Spleen (tissue), 11 donors: ENCODE measurements at regions not wholly inside any gene's neighbourhood (a gene's known extent, or its start where the extent isn't known, plus 50 kb on each side); places are given as distances from the start of the nearest gene placed in this dataset.

Experiments used
- DNase-seq: peaks from one replicate; pipeline ENCODE4 v3.0.0-alpha.2; 2020
- H3K27ac ChIP-seq, 8 donors: fragments of 200-600 bp; sonication (generic) in 7 of 8; 1 replicate in 4 of 8; 2 replicates in 4 of 8; pipeline versions ENCODE4 v1.5.0 to v1.8.0; 2016 to 2021; ENCODE audit warnings: inconsistent platforms in 4 of 8, mild to moderate bottlenecking in 4 of 8, moderate library complexity in 1 of 8
- H3K27me3 ChIP-seq, 7 donors: fragments of 200-600 bp; sonication (generic) in 6 of 7; replicated peaks in 1 of 7; 1 replicate in 4 of 7; 2 replicates in 3 of 7; pipeline versions ENCODE4 v1.5.0 to v1.8.0; 2016 to 2021; ENCODE audit warnings: inconsistent platforms in 3 of 7, mild to moderate bottlenecking in 1 of 7
- H3K36me3 ChIP-seq, 6 donors: fragments of 200-600 bp; sonication (generic) in 5 of 6; 1 replicate in 4 of 6; 2 replicates in 2 of 6; pipeline versions ENCODE4 v1.5.0 to v1.8.0; 2016 to 2021; ENCODE audit warnings: inconsistent platforms in 2 of 6
- H3K4me1 ChIP-seq, 6 donors: fragments of 200-600 bp; sonication (generic) in 5 of 6; 1 replicate in 3 of 6; 2 replicates in 3 of 6; pipeline versions ENCODE4 v1.5.0 to v1.8.0; 2016 to 2021; ENCODE audit warnings: inconsistent platforms in 3 of 6
- H3K4me3 ChIP-seq, 8 donors: fragments of 200-600 bp; sonication (generic) in 7 of 8; 1 replicate in 4 of 8; 2 replicates in 4 of 8; pipeline versions ENCODE4 v1.5.0 to v1.8.0; 2016 to 2021; ENCODE audit warnings: inconsistent platforms in 4 of 8, mild to moderate bottlenecking in 4 of 8, moderate library complexity in 2 of 8
- H3K9me3 ChIP-seq, 8 donors: fragments of 200-600 bp; sonication (generic) in 7 of 8; 1 replicate in 4 of 8; 2 replicates in 4 of 8; pipeline versions ENCODE4 v1.5.0 to v1.8.0; 2016 to 2021; ENCODE audit warnings: inconsistent platforms in 4 of 8
- POLR2A ChIP-seq, 3 donors: fragments of 450-650 bp; IDR thresholded peaks; one replicate each; pipeline ENCODE4 v1.5.1; 2017; ENCODE audit warnings: antibody characterized with exemption in 3 of 3, mild to moderate bottlenecking in 1 of 3
- POLR2AphosphoS5 ChIP-seq, 3 donors: sonication (generic); formaldehyde crosslinking; IDR thresholded peaks; one replicate each; pipeline ENCODE4 v1.5.1; 2017; ENCODE audit warnings: antibody characterized with exemption in 3 of 3
- WGBS, 5 donors: extraction: QIAGEN DNeasy Blood & Tissue Kit in 3 of 5; methylation state at CpG; one replicate each; pipeline versions ENCODE4 v1.1.5 to v1.1.7; 2013 to 2018; 5-methylcytosine and 5-hydroxymethylcytosine counted together
- intact Hi-C: fragments of 100-400 bp; cut with DNase I; formaldehyde crosslinking; loops from one replicate; pipeline ENCODE4 v1.15.0; 2023; ENCODE audit warnings: low total_unique reads
- TF ChIP-seq, protein P1 (sequence below), 11 experiments: fragments of 200-600 bp in 7 of 11; fragments of 450-650 bp in 4 of 11; sonication (generic) in 4 of 11; IDR thresholded peaks in 8 of 11; conservative IDR thresholded peaks in 3 of 11; 1 replicate in 7 of 11; 2 replicates in 4 of 11; pipeline versions ENCODE4 v1.4.0 to v1.8.0; 2016 to 2021; ENCODE audit warnings: antibody characterized with exemption in 11 of 11, inconsistent platforms in 4 of 11, mild to moderate bottlenecking in 1 of 11
- donor health status: healthy with polysubstance abuse.
- donor health status: DM: no; HTN: no; CAD: no; lungs with moderate emphysema.
- donor health status: DM: no; HTN: no; CAD: no.
- donor health status: Bipolar disorder and iron deficiency.
- donor health status: healthy.
- donor health status: DM: no; HTN: no; CAD: no.
- donor health status: DM: yes; HTN: yes; CAD: no.

- H3K27me3 ChIP-seq = no peaks in the 10 kb centered on the region
- H3K36me3 ChIP-seq = no peaks in the 10 kb centered on the region
- DNase-seq = no peak
- intact Hi-C loops = no loop called here
- WGBS, 5 donors = 59 to 78% (median 71%) methylated on average over 2 of the region's 2 CpGs
- no peaks in the 10 kb centered on the region for H3K4me1 ChIP-seq
- no peak overlapping the region for H3K27ac ChIP-seq
- no peaks in the 10 kb centered on the region for H3K9me3 ChIP-seq
- TF ChIP-seq POLR2A (IDR thresholded peaks at IDR 0.05) = no peak
- TF ChIP-seq POLR2AphosphoS5 (IDR thresholded peaks at IDR 0.05) = no peak
- TF ChIP-seq, protein P1, sequence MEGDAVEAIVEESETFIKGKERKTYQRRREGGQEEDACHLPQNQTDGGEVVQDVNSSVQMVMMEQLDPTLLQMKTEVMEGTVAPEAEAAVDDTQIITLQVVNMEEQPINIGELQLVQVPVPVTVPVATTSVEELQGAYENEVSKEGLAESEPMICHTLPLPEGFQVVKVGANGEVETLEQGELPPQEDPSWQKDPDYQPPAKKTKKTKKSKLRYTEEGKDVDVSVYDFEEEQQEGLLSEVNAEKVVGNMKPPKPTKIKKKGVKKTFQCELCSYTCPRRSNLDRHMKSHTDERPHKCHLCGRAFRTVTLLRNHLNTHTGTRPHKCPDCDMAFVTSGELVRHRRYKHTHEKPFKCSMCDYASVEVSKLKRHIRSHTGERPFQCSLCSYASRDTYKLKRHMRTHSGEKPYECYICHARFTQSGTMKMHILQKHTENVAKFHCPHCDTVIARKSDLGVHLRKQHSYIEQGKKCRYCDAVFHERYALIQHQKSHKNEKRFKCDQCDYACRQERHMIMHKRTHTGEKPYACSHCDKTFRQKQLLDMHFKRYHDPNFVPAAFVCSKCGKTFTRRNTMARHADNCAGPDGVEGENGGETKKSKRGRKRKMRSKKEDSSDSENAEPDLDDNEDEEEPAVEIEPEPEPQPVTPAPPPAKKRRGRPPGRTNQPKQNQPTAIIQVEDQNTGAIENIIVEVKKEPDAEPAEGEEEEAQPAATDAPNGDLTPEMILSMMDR (IDR thresholded peaks at IDR 0.05 in 8 of 11, conservative IDR thresholded peaks at IDR 0.05 in 3 of 11) = no peak
- H3K4me3 ChIP-seq = no peak overlapping the region
Observed at GRCh38 chr6:21507811-21508210, 85.7 kb upstream of the SOX4 start.

DNA sequence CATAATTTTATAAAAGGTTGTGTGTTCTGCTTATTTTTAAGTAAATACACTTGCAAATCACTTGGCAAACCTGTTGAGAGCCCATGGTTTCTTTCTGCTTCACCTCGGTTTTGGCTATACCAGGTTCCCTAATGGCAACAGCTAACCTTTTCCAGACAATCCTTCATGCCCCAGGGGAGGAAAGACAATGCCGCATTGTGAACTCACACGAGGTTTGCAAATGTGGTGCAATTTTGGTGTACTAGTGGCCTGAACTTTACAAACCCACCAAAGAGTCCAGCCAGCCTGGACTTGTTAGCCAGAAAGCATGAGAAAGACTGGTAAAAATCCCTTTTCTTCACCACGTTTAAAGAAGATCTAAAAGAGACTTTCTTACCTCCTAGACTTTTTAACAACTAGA lies 84.8 kb upstream of the SOX4 start:
- 72 to 93% (median 82%) methylated on average over 4 of the region's 4 CpGs for WGBS, 5 donors
- no peaks in the 10 kb centered on the region for H3K27me3 ChIP-seq

GRCh38 chr6:21511891-21512550 lies 81.5 kb upstream of the SOX4 start:
- DNase-seq = no peak
- Histone ChIP-seq H3K4me1 (no peaks in the 10 kb centered on the region), H3K4me3 (no peak overlapping the region), H3K27me3 (no peaks in the 10 kb centered on the region), H3K36me3 (no peaks in the 10 kb centered on the region), H3K27ac (no peak overlapping the region), H3K9me3 (no peaks in the 10 kb centered on the region)
- 83 to 94% (median 89%) methylated on average over 6 of the region's 6 CpGs for WGBS, 5 donors
- TF ChIP-seq, protein P1 (IDR thresholded peaks at IDR 0.05 in 8 of 11, conservative IDR thresholded peaks at IDR 0.05 in 3 of 11) = no peak
- TF ChIP-seq POLR2A (IDR thresholded peaks at IDR 0.05) (no peak), POLR2AphosphoS5 (IDR thresholded peaks at IDR 0.05) (no peak)
- intact Hi-C loops = no loop called here

More for the DNA sequence above, 84.8 kb upstream of the SOX4 start:
- TF ChIP-seq, protein P1 (IDR thresholded peaks at IDR 0.05 in 8 of 11, conservative IDR thresholded peaks at IDR 0.05 in 3 of 11) = no peak
- Histone ChIP-seq H3K4me1 (no peaks in the 10 kb centered on the region), H3K36me3 (no peaks in the 10 kb centered on the region), H3K9me3 (no peaks in the 10 kb centered on the region), H3K27ac (no peak overlapping the region), H3K4me3 (no peak overlapping the region)
- no peak for DNase-seq
- intact Hi-C loops = no loop called here

GRCh38 chr6:21514288-21514687 lies 79.3 kb upstream of the SOX4 start:
- intact Hi-C loops = no loop called here
- H3K36me3 ChIP-seq = no peaks in the 10 kb centered on the region
- H3K4me1 ChIP-seq = no peaks in the 10 kb centered on the region
- no peaks in the 10 kb centered on the region for H3K9me3 ChIP-seq
- no peak overlapping the region for H3K27ac ChIP-seq
- WGBS, 5 donors = 81 to 92% (median 85%) methylated on average over 4 of the region's 4 CpGs
- no peak overlapping the region for H3K4me3 ChIP-seq
- TF ChIP-seq POLR2AphosphoS5 (IDR thresholded peaks at IDR 0.05) = no peak
- TF ChIP-seq, protein P1 (IDR thresholded peaks at IDR 0.05 in 8 of 11, conservative IDR thresholded peaks at IDR 0.05 in 3 of 11) = no peak
- no peaks in the 10 kb centered on the region for H3K27me3 ChIP-seq
- DNase-seq = no peak
